ENCODE measurements at regions not wholly inside any gene's neighbourhood (a gene's known extent, or its start where the extent isn't known, plus 50 kb on each side); places are given as distances from the start of the nearest gene placed in this dataset.

DNA sequence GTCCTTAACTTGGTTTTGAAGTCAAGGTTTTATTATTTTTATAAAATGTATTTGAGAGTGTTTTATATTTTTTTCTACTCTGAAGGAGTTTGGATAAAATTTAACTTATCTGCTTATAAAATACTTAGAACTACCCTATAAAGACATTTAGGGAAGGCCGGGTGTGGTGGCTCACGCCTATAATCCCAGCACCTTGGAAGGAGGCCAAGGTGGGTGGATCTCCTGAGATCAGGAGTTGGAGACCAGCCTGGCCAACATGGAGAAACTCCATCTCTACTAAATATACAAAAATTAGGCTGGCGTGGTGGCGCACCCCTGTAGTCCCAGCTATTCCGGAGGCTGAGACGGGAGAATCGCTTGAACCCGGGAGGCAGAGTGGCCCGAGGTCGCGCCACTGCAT is 486.4 kb downstream of the DSC3 start:
- Histone ChIP-seq H3K4me3 (IDR thresholded peaks at IDR 0.05; ENCODE audit: insufficient read depth, low read depth, low read length) (no peak overlapping the region), H3K36me3 (ENCODE audit: insufficient read depth) (no peaks in the 10 kb centered on the region), H3K4me2 (no peak overlapping the region), H4K20me1 (ENCODE audit: insufficient read depth) (no peaks in the 10 kb centered on the region), H3K79me2 (ENCODE audit: insufficient read depth, low read depth) (no peaks in the 10 kb centered on the region), H3K27me3 (ENCODE audit: insufficient read depth, low read depth) (no peaks in the 10 kb centered on the region), H3K27ac (no peak overlapping the region), H3K9ac (no peak overlapping the region), H3K4me1 (ENCODE audit: low read depth, poor library complexity, severe bottlenecking) (no peaks in the 10 kb centered on the region), H2AFZ (ENCODE audit: low read depth) (no peak overlapping the region)
- TF ChIP-seq, protein P1, sequence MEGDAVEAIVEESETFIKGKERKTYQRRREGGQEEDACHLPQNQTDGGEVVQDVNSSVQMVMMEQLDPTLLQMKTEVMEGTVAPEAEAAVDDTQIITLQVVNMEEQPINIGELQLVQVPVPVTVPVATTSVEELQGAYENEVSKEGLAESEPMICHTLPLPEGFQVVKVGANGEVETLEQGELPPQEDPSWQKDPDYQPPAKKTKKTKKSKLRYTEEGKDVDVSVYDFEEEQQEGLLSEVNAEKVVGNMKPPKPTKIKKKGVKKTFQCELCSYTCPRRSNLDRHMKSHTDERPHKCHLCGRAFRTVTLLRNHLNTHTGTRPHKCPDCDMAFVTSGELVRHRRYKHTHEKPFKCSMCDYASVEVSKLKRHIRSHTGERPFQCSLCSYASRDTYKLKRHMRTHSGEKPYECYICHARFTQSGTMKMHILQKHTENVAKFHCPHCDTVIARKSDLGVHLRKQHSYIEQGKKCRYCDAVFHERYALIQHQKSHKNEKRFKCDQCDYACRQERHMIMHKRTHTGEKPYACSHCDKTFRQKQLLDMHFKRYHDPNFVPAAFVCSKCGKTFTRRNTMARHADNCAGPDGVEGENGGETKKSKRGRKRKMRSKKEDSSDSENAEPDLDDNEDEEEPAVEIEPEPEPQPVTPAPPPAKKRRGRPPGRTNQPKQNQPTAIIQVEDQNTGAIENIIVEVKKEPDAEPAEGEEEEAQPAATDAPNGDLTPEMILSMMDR (conservative IDR thresholded peaks at IDR 0.05; ENCODE audit: low read depth, low read length): no peak

- no peak overlapping the region for H3K9ac ChIP-seq
- H3K4me2 ChIP-seq: no peak overlapping the region
- no peaks in the 10 kb centered on the region for H3K27me3 ChIP-seq (ENCODE audit: insufficient read depth, low read depth)
- H3K4me3 ChIP-seq (IDR thresholded peaks at IDR 0.05; ENCODE audit: insufficient read depth, low read depth, low read length): no peak overlapping the region
- no peaks in the 10 kb centered on the region for H3K4me1 ChIP-seq (ENCODE audit: low read depth, poor library complexity, severe bottlenecking)
- no peaks in the 10 kb centered on the region for H3K36me3 ChIP-seq (ENCODE audit: insufficient read depth)
- TF ChIP-seq, protein P1 (conservative IDR thresholded peaks at IDR 0.05; ENCODE audit: low read depth, low read length): no peak
- H3K27ac ChIP-seq: no peak overlapping the region
- no peaks in the 10 kb centered on the region for H3K79me2 ChIP-seq (ENCODE audit: insufficient read depth, low read depth)
- H4K20me1 ChIP-seq (ENCODE audit: insufficient read depth): no peaks in the 10 kb centered on the region
- H2AFZ ChIP-seq (ENCODE audit: low read depth): no peak overlapping the region
Measured at GRCh38 chr18:30545393-30545792, 497.1 kb downstream of the DSC3 start.

GRCh38 chr18:30544141-30544540 is 498.4 kb downstream of the DSC3 start:
- H3K9ac ChIP-seq: no peak overlapping the region

GRCh38 chr18:30533716-30534115 is 508.8 kb downstream of the DSC3 start:
- H2AFZ ChIP-seq (ENCODE audit: low read depth): no peak overlapping the region
- H3K4me1 ChIP-seq (ENCODE audit: low read depth, poor library complexity, severe bottlenecking): no peaks in the 10 kb centered on the region
- no peaks in the 10 kb centered on the region for H4K20me1 ChIP-seq (ENCODE audit: insufficient read depth)
- no peak overlapping the region for H3K9ac ChIP-seq
- TF ChIP-seq, protein P1 (conservative IDR thresholded peaks at IDR 0.05; ENCODE audit: low read depth, low read length): no peak
- H3K27ac ChIP-seq: no peak overlapping the region
- H3K4me3 ChIP-seq (IDR thresholded peaks at IDR 0.05; ENCODE audit: insufficient read depth, low read depth, low read length): no peak overlapping the region
- H3K4me2 ChIP-seq: no peak overlapping the region
- H3K79me2 ChIP-seq (ENCODE audit: insufficient read depth, low read depth): no peaks in the 10 kb centered on the region
- no peaks in the 10 kb centered on the region for H3K27me3 ChIP-seq (ENCODE audit: insufficient read depth, low read depth)
- no peaks in the 10 kb centered on the region for H3K36me3 ChIP-seq (ENCODE audit: insufficient read depth)

More at GRCh38 chr18:30544141-30544540, 498.4 kb downstream of the DSC3 start:
- TF ChIP-seq, protein P1 (conservative IDR thresholded peaks at IDR 0.05; ENCODE audit: low read depth, low read length): no peak
- Histone ChIP-seq H3K27ac (no peak overlapping the region), H4K20me1 (ENCODE audit: insufficient read depth) (no peaks in the 10 kb centered on the region), H2AFZ (ENCODE audit: low read depth) (no peak overlapping the region), H3K4me2 (no peak overlapping the region), H3K79me2 (ENCODE audit: insufficient read depth, low read depth) (no peaks in the 10 kb centered on the region), H3K36me3 (ENCODE audit: insufficient read depth) (no peaks in the 10 kb centered on the region), H3K27me3 (ENCODE audit: insufficient read depth, low read depth) (no peaks in the 10 kb centered on the region), H3K4me1 (ENCODE audit: low read depth, poor library complexity, severe bottlenecking) (no peaks in the 10 kb centered on the region), H3K4me3 (IDR thresholded peaks at IDR 0.05; ENCODE audit: insufficient read depth, low read depth, low read length) (no peak overlapping the region)
